Sigmoid colon (tissue), 6 donors: ENCODE measurements at regions not wholly inside any gene's neighbourhood (a gene's known extent, or its start where the extent isn't known, plus 50 kb on each side); places are given as distances from the start of the nearest gene placed in this dataset.

ENCODE experiments used
- DNase-seq: peaks from one replicate; pipeline ENCODE4 v3.0.0-alpha.2; 2019
- H3K27ac ChIP-seq, 4 donors: fragments of 200-600 bp; sonication (generic); one replicate each; pipeline ENCODE4 v1.5.1; 2016 to 2019; ENCODE audit warnings: mild to moderate bottlenecking in 1 of 4
- H3K27me3 ChIP-seq, 3 donors: fragments of 200-600 bp; sonication (generic); one replicate each; pipeline ENCODE4 v1.5.1; 2019; ENCODE audit warnings: mild to moderate bottlenecking in 1 of 3
- H3K36me3 ChIP-seq, 4 donors: fragments of 200-600 bp; sonication (generic); one replicate each; pipeline ENCODE4 v1.5.1; 2016 to 2019
- H3K4me1 ChIP-seq, 4 donors: fragments of 200-600 bp; sonication (generic); one replicate each; pipeline ENCODE4 v1.5.1; 2017 to 2019
- H3K4me3 ChIP-seq, 4 donors: fragments of 200-600 bp; sonication (generic); one replicate each; pipeline ENCODE4 v1.5.1; 2017 to 2019; ENCODE audit warnings: mild to moderate bottlenecking in 2 of 4, moderate library complexity in 1 of 4
- H3K9me3 ChIP-seq, 4 donors: fragments of 200-600 bp in 3 of 4; sonication (generic) in 3 of 4; one replicate each; pipeline versions ENCODE4 v1.5.1 to v1.6.1; 2013 to 2019
- EP300 ChIP-seq, 4 donors: sonication (generic); formaldehyde crosslinking; IDR thresholded peaks; one replicate each; pipeline ENCODE4 v1.6.1; 2017; ENCODE audit warnings: antibody characterized with exemption in 4 of 4
- POLR2A ChIP-seq, 2 donors: fragments of 450-650 bp; IDR thresholded peaks; one replicate each; pipeline ENCODE4 v1.6.1; 2016; ENCODE audit warnings: antibody characterized with exemption in 2 of 2, mild to moderate bottlenecking in 2 of 2, moderate library complexity in 2 of 2
- POLR2AphosphoS5 ChIP-seq, 4 donors: sonication (generic); formaldehyde crosslinking; IDR thresholded peaks; one replicate each; pipeline ENCODE4 v1.6.1; 2017; ENCODE audit warnings: antibody characterized with exemption in 4 of 4
- WGBS, 2 donors: extraction: QIAGEN DNeasy Blood & Tissue Kit; methylation state at CpG; one replicate each; pipeline ENCODE4 v1.1.7; 2013; 5-methylcytosine and 5-hydroxymethylcytosine counted together
- intact Hi-C: fragments of 100-400 bp; cut with DNase I; formaldehyde crosslinking; loops from one replicate; pipeline ENCODE4 v1.15.1; 2023
- TF ChIP-seq, protein P1 (sequence below), 4 experiments: fragments of 450-650 bp in 3 of 4; fragments of 200-600 bp in 1 of 4; IDR thresholded peaks; one replicate each; pipeline ENCODE4 v1.5.1; 2016 to 2019; ENCODE audit warnings: antibody characterized with exemption in 4 of 4, mild to moderate bottlenecking in 3 of 4, moderate library complexity in 2 of 4
- donor health status: healthy with polysubstance abuse.
- donor health status: healthy.

DNA sequence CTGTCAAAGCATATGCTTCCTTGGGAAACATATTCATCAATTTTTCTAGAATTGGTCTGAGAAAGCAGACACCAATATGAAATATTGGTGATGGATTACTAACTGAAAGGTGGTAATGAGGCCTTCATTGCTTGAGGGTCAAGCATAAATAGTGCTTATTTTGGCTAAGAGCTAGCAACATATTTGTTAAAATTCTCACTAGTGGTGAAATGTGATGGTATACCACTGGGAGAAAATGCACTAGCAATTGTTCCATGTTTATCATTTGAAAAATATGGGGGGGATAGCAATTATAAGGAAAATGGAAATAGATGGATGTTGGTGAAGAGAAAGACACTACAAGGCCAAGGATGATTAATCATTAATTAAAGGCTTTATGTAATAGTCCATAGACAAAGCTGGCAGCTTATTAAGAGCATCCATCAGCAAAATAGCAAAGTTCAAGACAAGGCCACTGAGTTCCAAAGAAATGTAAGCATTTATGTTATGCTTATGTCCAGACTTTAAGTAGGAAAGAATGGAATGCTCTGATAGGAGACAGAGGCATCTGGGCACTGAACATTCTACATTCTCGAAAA is 253.7 kb upstream of the PRDM9 start:
- intact Hi-C loops: no loop called here
- WGBS, 2 donors: 79 to 81% methylated on average over 1 of the region's 1 CpG
- H3K27me3 ChIP-seq: no peaks in the 10 kb centered on the region

DNA sequence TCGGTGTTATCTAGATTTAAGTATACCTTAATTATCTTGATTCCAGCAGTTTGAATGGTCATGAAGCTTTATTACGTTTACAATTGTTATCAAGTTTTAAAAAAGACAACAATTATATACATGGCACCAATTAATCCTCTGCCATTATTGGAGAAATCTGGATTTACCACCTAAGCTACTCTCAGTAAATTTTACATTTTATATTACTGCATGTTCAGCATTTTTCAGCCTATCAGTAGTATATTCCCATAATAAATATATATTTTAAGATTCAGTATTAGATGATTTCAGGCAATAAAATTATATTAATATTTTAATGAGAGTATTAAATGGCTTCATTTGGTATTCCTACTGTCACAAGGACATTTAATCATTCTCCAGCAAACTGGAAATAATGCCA is 264.5 kb upstream of the PRDM9 start:
- intact Hi-C loops: no loop called here
- H3K9me3 ChIP-seq: no peaks in the 10 kb centered on the region
- WGBS, 2 donors: 61 to 91% methylated on average over 2 of the region's 2 CpGs
- DNase-seq: no peak
- no peaks in the 10 kb centered on the region for H3K36me3 ChIP-seq
- H3K4me1 ChIP-seq: no peaks in the 10 kb centered on the region
- no peak overlapping the region for H3K4me3 ChIP-seq
- H3K27ac ChIP-seq: no peak overlapping the region
- TF ChIP-seq, protein P1, sequence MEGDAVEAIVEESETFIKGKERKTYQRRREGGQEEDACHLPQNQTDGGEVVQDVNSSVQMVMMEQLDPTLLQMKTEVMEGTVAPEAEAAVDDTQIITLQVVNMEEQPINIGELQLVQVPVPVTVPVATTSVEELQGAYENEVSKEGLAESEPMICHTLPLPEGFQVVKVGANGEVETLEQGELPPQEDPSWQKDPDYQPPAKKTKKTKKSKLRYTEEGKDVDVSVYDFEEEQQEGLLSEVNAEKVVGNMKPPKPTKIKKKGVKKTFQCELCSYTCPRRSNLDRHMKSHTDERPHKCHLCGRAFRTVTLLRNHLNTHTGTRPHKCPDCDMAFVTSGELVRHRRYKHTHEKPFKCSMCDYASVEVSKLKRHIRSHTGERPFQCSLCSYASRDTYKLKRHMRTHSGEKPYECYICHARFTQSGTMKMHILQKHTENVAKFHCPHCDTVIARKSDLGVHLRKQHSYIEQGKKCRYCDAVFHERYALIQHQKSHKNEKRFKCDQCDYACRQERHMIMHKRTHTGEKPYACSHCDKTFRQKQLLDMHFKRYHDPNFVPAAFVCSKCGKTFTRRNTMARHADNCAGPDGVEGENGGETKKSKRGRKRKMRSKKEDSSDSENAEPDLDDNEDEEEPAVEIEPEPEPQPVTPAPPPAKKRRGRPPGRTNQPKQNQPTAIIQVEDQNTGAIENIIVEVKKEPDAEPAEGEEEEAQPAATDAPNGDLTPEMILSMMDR (IDR thresholded peaks at IDR 0.05): no peak
- no peak for TF ChIP-seq POLR2AphosphoS5 (IDR thresholded peaks at IDR 0.05)
- no peaks in the 10 kb centered on the region for H3K27me3 ChIP-seq

More for the DNA sequence above, 253.7 kb upstream of the PRDM9 start:
- TF ChIP-seq POLR2AphosphoS5 (IDR thresholded peaks at IDR 0.05) (no peak), EP300 (IDR thresholded peaks at IDR 0.05) (no peak), POLR2A (IDR thresholded peaks at IDR 0.05) (no peak)
- TF ChIP-seq, protein P1 (IDR thresholded peaks at IDR 0.05): no peak
- DNase-seq: no peak
- Histone ChIP-seq H3K27ac (no peak overlapping the region), H3K36me3 (no peaks in the 10 kb centered on the region), H3K9me3 (peaks cover 0 to 3% (median 0%) of the 10 kb centered on the region in 4 donors), H3K4me1 (no peaks in the 10 kb centered on the region), H3K4me3 (no peak overlapping the region)

DNA sequence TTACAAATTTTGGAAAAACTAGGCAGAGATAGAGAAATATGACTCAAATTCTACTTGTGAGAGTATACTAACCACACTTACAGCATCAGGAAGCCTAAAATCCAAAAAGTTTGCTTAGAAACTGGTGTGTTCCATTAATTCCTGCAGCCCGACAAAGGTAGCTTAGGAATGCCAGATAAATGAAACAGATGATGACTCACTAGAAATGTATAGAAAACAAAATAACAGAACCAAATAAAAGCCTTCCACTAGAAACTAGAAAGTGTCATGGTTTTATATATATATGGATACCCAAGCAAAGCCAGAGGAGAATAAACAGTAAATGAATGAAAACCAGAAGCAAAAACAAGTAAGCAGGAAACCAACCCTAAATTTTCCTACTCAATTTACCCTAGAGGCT is 272.2 kb upstream of the PRDM9 start:
- TF ChIP-seq EP300 (IDR thresholded peaks at IDR 0.05): no peak
- 86 to 90% methylated on average over 1 of the region's 1 CpG for WGBS, 2 donors

DNA sequence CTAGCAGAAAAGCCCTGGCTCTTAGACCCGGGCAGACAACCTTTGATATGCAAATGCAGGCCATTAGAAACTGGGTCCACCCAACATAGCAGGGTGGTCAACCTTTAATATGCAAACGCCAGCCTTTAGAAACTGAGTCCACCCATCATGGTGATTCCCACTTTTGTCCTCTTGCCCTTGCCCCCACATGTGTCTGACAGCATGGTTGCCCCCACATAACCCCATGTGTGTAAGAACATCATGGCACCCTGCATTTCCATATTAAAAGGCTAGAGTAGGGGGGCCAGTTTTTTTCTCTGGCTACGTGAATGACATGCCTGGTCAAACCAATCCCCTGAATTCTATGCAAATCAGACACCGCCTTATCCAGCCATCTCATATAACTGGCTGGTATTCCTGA is 273.2 kb upstream of the PRDM9 start:
- intact Hi-C loops: no loop called here

More for the DNA sequence above, 272.2 kb upstream of the PRDM9 start:
- Histone ChIP-seq H3K9me3 (no peaks in the 10 kb centered on the region), H3K4me3 (no peak overlapping the region), H3K27me3 (no peaks in the 10 kb centered on the region), H3K4me1 (no peaks in the 10 kb centered on the region), H3K36me3 (no peaks in the 10 kb centered on the region), H3K27ac (no peak overlapping the region)
- no peak for DNase-seq
- intact Hi-C loops: no loop called here

DNA sequence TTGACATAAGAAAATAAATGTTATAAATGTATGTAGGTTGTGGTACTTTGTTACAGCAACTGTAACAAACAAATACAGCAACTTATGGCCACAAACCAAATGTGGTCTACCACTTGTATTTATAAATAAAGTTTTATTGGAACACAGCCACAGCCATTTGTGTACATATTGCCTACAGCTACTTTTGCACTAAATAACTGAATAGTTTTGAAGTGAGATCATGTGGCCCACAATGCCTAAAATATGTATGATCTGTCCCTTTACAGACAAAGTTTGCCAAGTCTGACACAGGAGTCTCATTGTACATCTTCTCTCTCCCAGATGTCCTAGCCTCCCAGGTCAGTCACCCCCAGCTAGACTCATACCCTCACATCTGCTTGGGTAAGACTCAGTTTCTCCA is 283.6 kb upstream of the PRDM9 start:
- TF ChIP-seq, protein P1 (IDR thresholded peaks at IDR 0.05): no peak
- no peak for TF ChIP-seq EP300 (IDR thresholded peaks at IDR 0.05)
- TF ChIP-seq POLR2A (IDR thresholded peaks at IDR 0.05): no peak
- TF ChIP-seq POLR2AphosphoS5 (IDR thresholded peaks at IDR 0.05): no peak
- no peaks in the 10 kb centered on the region for H3K4me1 ChIP-seq
- intact Hi-C loops: no loop called here
- H3K27ac ChIP-seq: no peak overlapping the region
- no peaks in the 10 kb centered on the region for H3K36me3 ChIP-seq
- H3K9me3 ChIP-seq: no peaks in the 10 kb centered on the region
- no peak for DNase-seq
- H3K4me3 ChIP-seq: no peak overlapping the region
- no peaks in the 10 kb centered on the region for H3K27me3 ChIP-seq

More for the DNA sequence above, 273.2 kb upstream of the PRDM9 start:
- no peaks in the 10 kb centered on the region for H3K4me1 ChIP-seq
- no peaks in the 10 kb centered on the region for H3K9me3 ChIP-seq
- no peak overlapping the region for H3K4me3 ChIP-seq
- no peaks in the 10 kb centered on the region for H3K36me3 ChIP-seq
- no peak for DNase-seq
- TF ChIP-seq EP300 (IDR thresholded peaks at IDR 0.05): no peak
- TF ChIP-seq POLR2AphosphoS5 (IDR thresholded peaks at IDR 0.05): no peak
- TF ChIP-seq, protein P1 (IDR thresholded peaks at IDR 0.05): no peak
- no peak for TF ChIP-seq POLR2A (IDR thresholded peaks at IDR 0.05)
- 60 to 73% methylated on average over 4 of the region's 4 CpGs for whole genome bisulfite sequencing, 2 donors
- no peaks in the 10 kb centered on the region for H3K27me3 ChIP-seq
- no peak overlapping the region for H3K27ac ChIP-seq
